HG03175 (cell line): ENCODE measurements at regions not wholly inside any gene's neighbourhood (a gene's known extent, or its start where the extent isn't known, plus 50 kb on each side); places are given as distances from the start of the nearest gene placed in this dataset.
"Not testable (repeated sequence)": the region's sequence is repeated elsewhere in the genome, so short reads cannot be mapped to it uniquely, and the experiment has no call there.

Experiments used
- ATAC-seq: cut with Tn5 transposase; IDR thresholded peaks from one replicate; pipeline ENCODE4 v1.9.1; 2021; ENCODE audit warnings: mild to moderate bottlenecking, moderate library complexity; ENCODE audit not compliant: unreplicated experiment

DNA sequence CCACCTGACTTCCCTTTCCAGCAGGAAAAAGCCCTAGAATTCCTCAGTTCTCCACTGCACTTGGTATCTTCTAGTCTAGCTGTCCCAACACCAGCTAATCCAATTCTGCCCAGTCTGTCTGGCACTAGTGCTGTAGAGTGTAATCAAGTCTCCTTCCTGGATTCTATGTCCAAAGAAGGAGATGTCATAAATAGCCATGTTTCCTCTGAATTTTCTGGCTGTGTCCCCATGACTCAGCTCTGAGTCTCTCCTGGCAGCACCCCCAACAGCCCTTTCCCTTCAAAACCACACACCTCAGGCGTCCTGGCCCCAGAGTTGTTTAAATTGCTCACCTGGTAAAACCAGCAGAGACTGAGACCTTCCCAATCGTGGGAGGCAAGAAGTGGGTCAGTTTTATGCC is 197.2 kb downstream of the GRXCR1 start:
- ATAC-seq: no peak

- no peak for ATAC-seq
These were observed 210.5 kb downstream of the GRXCR1 start for GRCh38 chr4:43103048-43103447.

GRCh38 chr4:43112139-43112538 is 219.6 kb downstream of the GRXCR1 start:
- ATAC-seq: peak; percentile 75

DNA sequence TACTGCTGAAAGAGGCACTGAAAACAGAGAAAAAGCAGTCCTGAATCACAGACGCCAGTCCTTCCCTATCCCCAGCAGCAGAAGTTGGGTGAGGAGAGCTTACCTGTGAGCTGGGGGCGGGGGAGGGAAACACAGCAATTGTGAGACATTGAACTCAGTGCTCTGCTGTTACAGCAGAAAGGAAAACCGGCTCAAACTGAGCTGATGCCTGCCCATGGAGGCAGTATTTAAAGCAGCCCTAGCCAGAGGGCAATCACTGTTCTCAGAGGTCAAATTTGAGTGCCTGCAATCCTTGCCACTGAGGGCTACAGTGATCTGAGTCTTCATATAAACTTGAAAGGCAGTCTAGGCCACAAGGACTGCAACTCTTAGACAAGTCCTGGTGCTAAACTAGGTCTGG is 220.7 kb downstream of the GRXCR1 start:
- no peak for ATAC-seq

DNA sequence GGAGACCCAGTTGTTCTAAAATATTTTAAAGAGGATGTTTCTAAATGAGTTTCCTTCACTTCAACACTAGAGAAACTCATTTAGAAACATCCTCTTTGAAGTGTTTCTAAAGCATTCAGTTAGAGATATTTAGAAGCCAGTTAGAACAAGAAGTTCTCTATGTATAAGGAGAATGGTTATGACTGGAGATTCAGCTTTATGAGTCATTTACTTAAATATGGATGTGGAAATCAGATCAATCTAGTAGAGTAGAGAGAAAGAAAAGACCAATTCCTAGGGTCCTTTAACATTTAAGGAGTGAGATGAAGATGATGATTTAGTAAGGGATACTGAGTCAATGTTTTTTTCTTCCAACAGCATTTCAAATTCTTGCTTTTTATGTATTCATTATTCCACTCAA is 234.1 kb downstream of the GRXCR1 start:
- ATAC-seq: no peak

GRCh38 chr4:43130228-43131021 is 237.9 kb downstream of the GRXCR1 start:
- ATAC-seq: no peak

GRCh38 chr4:43132010-43132582 is 239.6 kb downstream of the GRXCR1 start:
- peak; percentile 88 for ATAC-seq

DNA sequence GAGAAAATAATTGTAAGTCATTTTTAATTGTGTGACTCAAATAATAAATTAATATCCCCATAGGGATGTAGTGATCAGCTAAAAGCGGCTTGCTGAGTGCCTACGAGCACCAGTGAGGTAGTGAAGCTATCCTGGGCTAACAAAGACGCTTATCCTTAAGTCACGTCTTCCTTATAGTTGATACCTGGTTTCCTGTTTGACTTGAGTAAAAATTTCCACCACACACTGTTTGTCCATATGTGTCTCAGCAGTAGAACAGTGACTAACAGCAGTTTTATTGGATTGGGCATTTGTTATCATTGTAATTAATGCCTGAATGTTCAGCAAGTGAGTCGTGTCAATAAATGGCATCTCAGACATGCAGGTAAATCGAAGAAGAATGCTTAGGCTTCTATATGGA is 241.1 kb downstream of the GRXCR1 start:
- no peak for ATAC-seq

DNA sequence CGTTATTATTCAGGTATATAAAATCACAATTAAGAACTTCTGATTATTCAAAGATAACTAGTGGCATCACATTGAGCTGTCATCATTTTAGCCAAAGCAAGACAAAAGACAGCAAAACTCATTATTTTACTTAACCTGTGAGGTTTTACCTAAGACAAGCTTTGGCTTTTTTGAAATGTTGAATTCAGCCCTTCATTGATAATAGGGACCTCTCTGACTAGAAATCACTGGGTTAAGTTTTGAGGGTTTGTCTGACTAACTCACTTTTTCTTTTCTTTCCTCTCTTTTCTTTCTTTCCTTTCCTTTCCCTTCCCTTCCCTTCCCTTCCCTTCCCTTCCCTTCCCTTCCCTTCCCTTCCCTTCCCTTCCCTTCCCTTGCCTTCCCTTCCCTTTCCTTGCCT is 244.2 kb downstream of the GRXCR1 start:
- ATAC-seq: no peak

GRCh38 chr4:43146198-43146597 is 253.7 kb downstream of the GRXCR1 start:
- no peak for ATAC-seq

GRCh38 chr4:43148481-43148880 is 256.0 kb downstream of the GRXCR1 start:
- no peak for ATAC-seq

GRCh38 chr4:43163101-43163792 is 270.7 kb downstream of the GRXCR1 start:
- ATAC-seq: peak; percentile 71

DNA sequence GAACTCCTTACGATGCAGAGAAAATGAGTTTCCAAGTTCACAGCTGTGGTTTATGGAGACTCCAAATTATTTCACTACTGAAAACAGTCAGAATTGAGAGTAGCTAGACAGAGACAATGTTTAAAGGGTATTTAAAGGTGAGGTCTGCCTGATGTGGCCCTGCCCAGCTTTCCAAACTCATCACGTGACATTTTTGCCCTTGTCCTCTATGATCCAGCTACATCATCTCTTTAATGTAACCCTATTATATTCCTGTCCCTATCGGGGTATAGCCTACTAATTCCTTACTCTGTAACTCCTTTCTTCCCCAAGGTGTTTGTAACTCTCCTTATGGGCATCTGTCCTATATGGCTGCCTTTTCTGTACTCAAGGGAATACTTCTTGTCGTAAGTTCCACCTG is 297.2 kb downstream of the GRXCR1 start:
- ATAC-seq: no peak

- ATAC-seq: not testable (repeated sequence)
These were observed 320.1 kb downstream of the GRXCR1 start for GRCh38 chr4:43212576-43212975.

- no peak for ATAC-seq
These were observed 331.3 kb downstream of the GRXCR1 start for GRCh38 chr4:43223820-43224219.

DNA sequence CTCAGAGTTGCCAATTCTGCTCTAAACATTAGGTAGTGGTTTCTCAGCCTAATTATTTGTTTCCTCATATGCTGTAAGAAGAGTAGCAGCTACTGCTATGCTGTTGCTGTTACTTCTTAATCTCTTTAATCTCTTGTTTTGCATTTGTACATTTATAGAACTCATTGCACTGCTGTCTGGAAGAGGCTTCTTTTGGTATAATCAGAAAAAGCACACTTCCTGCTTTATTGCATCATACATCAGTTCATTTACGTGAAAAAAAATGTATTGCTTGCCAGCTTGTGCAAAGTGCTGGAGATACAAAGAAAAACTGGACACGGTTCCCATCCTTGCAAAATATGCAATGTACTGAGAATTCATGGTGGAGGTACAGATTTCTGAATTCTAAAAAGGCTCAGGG is 332.0 kb downstream of the GRXCR1 start:
- ATAC-seq: no peak

GRCh38 chr4:43233321-43233720 is 340.8 kb downstream of the GRXCR1 start:
- no peak for ATAC-seq

- no peak for ATAC-seq
These were observed 342.3 kb downstream of the GRXCR1 start for GRCh38 chr4:43234626-43235415.

- no peak for ATAC-seq
These were observed 345.5 kb downstream of the GRXCR1 start for GRCh38 chr4:43238008-43238407.

GRCh38 chr4:43238585-43238984 is 346.1 kb downstream of the GRXCR1 start:
- no peak for ATAC-seq

GRCh38 chr4:43241104-43241503 is 348.6 kb downstream of the GRXCR1 start:
- ATAC-seq: no peak
